Peyer's patch (tissue), 4 donors: ENCODE measurements at regions not wholly inside any gene's neighbourhood (a gene's known extent, or its start where the extent isn't known, plus 50 kb on each side); places are given as distances from the start of the nearest gene placed in this dataset.

Experiments
- DNase-seq, 3 donors: peaks; one replicate each; pipeline ENCODE4 v3.0.0-alpha.2; 2017 to 2019
- H3K27ac ChIP-seq, 4 donors: fragments of 200-600 bp; sonication (generic); one replicate each; pipeline ENCODE4 v1.5.1; 2016 to 2019
- H3K27me3 ChIP-seq, 2 donors: fragments of 200-600 bp; sonication (generic); one replicate each; pipeline ENCODE4 v1.5.1; 2019
- H3K36me3 ChIP-seq, 3 donors: fragments of 200-600 bp; sonication (generic); one replicate each; pipeline ENCODE4 v1.5.1; 2016 to 2019
- H3K4me1 ChIP-seq, 4 donors: fragments of 200-600 bp; sonication (generic); one replicate each; pipeline ENCODE4 v1.5.1; 2016 to 2019
- H3K4me3 ChIP-seq, 4 donors: fragments of 200-600 bp; sonication (generic); 1 replicate in 3 of 4; 2 replicates in 1 of 4; pipeline ENCODE4 v1.5.1; 2016 to 2019; ENCODE audit warnings: mild to moderate bottlenecking in 1 of 4
- H3K9me3 ChIP-seq, 4 donors: fragments of 200-600 bp; sonication (generic); one replicate each; pipeline ENCODE4 v1.5.1; 2016 to 2019; ENCODE audit warnings: mild to moderate bottlenecking in 1 of 4
- CTCF ChIP-seq, 6 experiments: fragments of 450-650 bp in 4 of 6; fragments of 200-600 bp in 2 of 6; sonication (generic) in 1 of 6; IDR thresholded peaks; one replicate each; pipeline ENCODE4 v1.5.1; 2017 to 2019; ENCODE audit warnings: antibody characterized with exemption in 6 of 6, mild to moderate bottlenecking in 3 of 6, moderate library complexity in 1 of 6
- POLR2A ChIP-seq, 2 donors: fragments of 450-650 bp; IDR thresholded peaks; one replicate each; pipeline ENCODE4 v1.5.1; 2017; ENCODE audit warnings: antibody characterized with exemption in 2 of 2, mild to moderate bottlenecking in 2 of 2, moderate library complexity in 2 of 2

GRCh38 chr18:73962256-73962655 is 185.4 kb downstream of the FBXO15 start:
- Histone ChIP-seq H3K9me3 (no peaks in the 10 kb centered on the region), H3K27ac (no peak overlapping the region), H3K4me3 (no peak overlapping the region), H3K27me3 (no peaks in the 10 kb centered on the region), H3K4me1 (no peaks in the 10 kb centered on the region), H3K36me3 (no peaks in the 10 kb centered on the region)
- TF ChIP-seq POLR2A (IDR thresholded peaks at IDR 0.05) (no peak), CTCF (IDR thresholded peaks at IDR 0.05) (no peak)
- DNase-seq, result no peak

- Histone ChIP-seq H3K27ac (no peak overlapping the region), H3K9me3 (no peaks in the 10 kb centered on the region), H3K4me1 (no peaks in the 10 kb centered on the region), H3K4me3 (no peak overlapping the region), H3K36me3 (no peaks in the 10 kb centered on the region), H3K27me3 (no peaks in the 10 kb centered on the region)
- no peak for DNase-seq
- TF ChIP-seq POLR2A (IDR thresholded peaks at IDR 0.05) (no peak), CTCF (IDR thresholded peaks at IDR 0.05) (no peak)
These were observed 185.8 kb downstream of the FBXO15 start for GRCh38 chr18:73961804-73962203.

- no peaks in the 10 kb centered on the region for H3K27me3 ChIP-seq
- no peaks in the 10 kb centered on the region for H3K4me1 ChIP-seq
- TF ChIP-seq CTCF (IDR thresholded peaks at IDR 0.05), result no peak
- no peak for DNase-seq
- H3K4me3 ChIP-seq, result no peak overlapping the region
- H3K36me3 ChIP-seq, result no peaks in the 10 kb centered on the region
- H3K27ac ChIP-seq, result no peak overlapping the region
- no peaks in the 10 kb centered on the region for H3K9me3 ChIP-seq
These were observed 188.3 kb downstream of the FBXO15 start for GRCh38 chr18:73959352-73959751.

GRCh38 chr18:73954268-73954667 is 193.4 kb downstream of the FBXO15 start:
- Histone ChIP-seq H3K9me3 (no peaks in the 10 kb centered on the region), H3K4me3 (no peak overlapping the region), H3K36me3 (no peaks in the 10 kb centered on the region), H3K27me3 (no peaks in the 10 kb centered on the region), H3K4me1 (no peaks in the 10 kb centered on the region), H3K27ac (no peak overlapping the region)
- no peak for DNase-seq
- no peak for TF ChIP-seq POLR2A (IDR thresholded peaks at IDR 0.05)

- TF ChIP-seq CTCF (IDR thresholded peaks at IDR 0.05) (no peak), POLR2A (IDR thresholded peaks at IDR 0.05) (no peak)
- Histone ChIP-seq H3K27ac (no peak overlapping the region), H3K36me3 (no peaks in the 10 kb centered on the region), H3K4me1 (no peaks in the 10 kb centered on the region), H3K27me3 (no peaks in the 10 kb centered on the region), H3K4me3 (no peak overlapping the region), H3K9me3 (no peaks in the 10 kb centered on the region)
- no peak for DNase-seq
These were observed 195.2 kb downstream of the FBXO15 start for GRCh38 chr18:73952296-73952946.

- Histone ChIP-seq H3K36me3 (no peaks in the 10 kb centered on the region), H3K27ac (no peak overlapping the region), H3K4me1 (no peaks in the 10 kb centered on the region), H3K4me3 (no peak overlapping the region), H3K9me3 (no peaks in the 10 kb centered on the region), H3K27me3 (no peaks in the 10 kb centered on the region)
- no peak for TF ChIP-seq CTCF (IDR thresholded peaks at IDR 0.05)
- no peak for TF ChIP-seq POLR2A (IDR thresholded peaks at IDR 0.05)
- DNase-seq, result no peak
These were observed 197.4 kb downstream of the FBXO15 start for GRCh38 chr18:73950116-73950700.
